ENCODE measurements at regions not wholly inside any gene's neighbourhood (a gene's known extent, or its start where the extent isn't known, plus 50 kb on each side); places are given as distances from the start of the nearest gene placed in this dataset.

DNA sequence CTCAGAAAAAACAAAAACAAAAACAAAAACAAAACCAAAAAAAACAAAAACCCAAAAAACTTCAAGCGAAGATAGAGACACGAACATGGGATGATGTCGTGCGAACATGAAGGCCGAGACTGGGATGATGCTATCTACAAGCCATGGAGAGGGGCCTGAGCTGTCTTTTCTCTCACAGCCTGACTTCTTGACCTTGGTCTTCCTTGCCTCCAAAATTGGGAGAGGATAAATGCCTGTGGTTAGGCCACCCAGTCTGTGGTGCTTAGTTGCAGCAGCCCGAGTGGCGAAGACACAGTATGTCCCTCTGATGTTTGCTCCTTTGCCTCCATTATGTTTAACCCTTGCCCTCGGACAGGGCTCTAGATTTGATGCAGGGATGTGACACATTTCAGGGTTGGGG lies 130.4 kb upstream of the BASP1 start:
- no peak for DNase-seq
- no peaks in the 10 kb centered on the region for H3K36me3 Mint-ChIP-seq (ENCODE audit: low read depth)
- H3K27me3 Mint-ChIP-seq (ENCODE audit: low read depth, poor library complexity): peaks cover 16% of the 10 kb centered on the region
- H3K27ac Mint-ChIP-seq: peak overlapping the region; percentile 64
- H3K4me1 Mint-ChIP-seq: peaks cover 29% of the 10 kb centered on the region
- TF ChIP-seq, protein P1, sequence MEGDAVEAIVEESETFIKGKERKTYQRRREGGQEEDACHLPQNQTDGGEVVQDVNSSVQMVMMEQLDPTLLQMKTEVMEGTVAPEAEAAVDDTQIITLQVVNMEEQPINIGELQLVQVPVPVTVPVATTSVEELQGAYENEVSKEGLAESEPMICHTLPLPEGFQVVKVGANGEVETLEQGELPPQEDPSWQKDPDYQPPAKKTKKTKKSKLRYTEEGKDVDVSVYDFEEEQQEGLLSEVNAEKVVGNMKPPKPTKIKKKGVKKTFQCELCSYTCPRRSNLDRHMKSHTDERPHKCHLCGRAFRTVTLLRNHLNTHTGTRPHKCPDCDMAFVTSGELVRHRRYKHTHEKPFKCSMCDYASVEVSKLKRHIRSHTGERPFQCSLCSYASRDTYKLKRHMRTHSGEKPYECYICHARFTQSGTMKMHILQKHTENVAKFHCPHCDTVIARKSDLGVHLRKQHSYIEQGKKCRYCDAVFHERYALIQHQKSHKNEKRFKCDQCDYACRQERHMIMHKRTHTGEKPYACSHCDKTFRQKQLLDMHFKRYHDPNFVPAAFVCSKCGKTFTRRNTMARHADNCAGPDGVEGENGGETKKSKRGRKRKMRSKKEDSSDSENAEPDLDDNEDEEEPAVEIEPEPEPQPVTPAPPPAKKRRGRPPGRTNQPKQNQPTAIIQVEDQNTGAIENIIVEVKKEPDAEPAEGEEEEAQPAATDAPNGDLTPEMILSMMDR (IDR thresholded peaks at IDR 0.05): no peak
- H3K9me3 Mint-ChIP-seq: no peaks in the 10 kb centered on the region
- no peak overlapping the region for H3K4me3 Mint-ChIP-seq

DNA sequence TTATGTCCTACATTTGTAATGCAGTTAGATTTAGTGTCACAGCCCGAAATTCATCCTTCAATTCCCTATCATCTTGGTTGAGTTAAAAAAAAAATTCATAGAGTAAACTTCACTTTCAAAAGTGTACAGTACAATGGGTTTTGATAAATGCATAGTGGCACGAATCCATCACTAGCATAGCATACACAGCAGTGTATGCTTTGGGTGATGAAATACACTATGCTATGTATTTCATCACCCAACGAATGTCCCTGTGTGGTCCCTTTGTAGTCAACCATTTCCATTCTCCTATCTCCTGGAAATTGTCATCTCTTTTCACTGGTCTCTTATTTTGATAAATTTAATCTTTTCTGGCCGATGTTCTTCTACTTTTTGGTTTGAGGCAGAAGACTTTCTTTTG lies 129.4 kb upstream of the BASP1 start:
- TF ChIP-seq, protein P1 (IDR thresholded peaks at IDR 0.05): no peak
- Mint-ChIP-seq H3K27ac (no peak overlapping the region), H3K4me1 (peaks cover 39% of the 10 kb centered on the region), H3K9me3 (peaks cover 5% of the 10 kb centered on the region), H3K27me3 (ENCODE audit: low read depth, poor library complexity) (peaks cover 21% of the 10 kb centered on the region), H3K4me3 (no peak overlapping the region), H3K36me3 (ENCODE audit: low read depth) (no peaks in the 10 kb centered on the region)
- DNase-seq: no peak

DNA sequence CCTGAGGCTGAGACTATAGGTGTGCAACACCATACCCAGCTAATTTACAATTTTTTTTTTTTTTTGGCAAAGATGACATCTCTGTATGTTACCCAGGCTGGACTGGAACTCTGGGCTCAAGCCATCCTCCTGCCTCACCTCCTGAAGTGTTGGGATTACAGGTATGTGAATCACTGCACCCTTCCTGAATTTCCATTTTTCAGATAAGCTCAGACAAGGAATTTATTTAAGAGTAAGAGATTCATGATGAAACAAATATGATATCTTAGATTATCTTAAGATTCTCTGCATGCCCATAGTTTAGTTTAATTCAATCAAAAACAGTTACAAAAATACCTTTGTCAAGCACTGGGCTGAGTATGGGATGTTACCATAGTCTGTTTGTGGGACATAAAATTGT lies 128.4 kb upstream of the BASP1 start:
- peaks cover 5% of the 10 kb centered on the region for H3K9me3 Mint-ChIP-seq
- peaks cover 39% of the 10 kb centered on the region for H3K4me1 Mint-ChIP-seq
- H3K4me3 Mint-ChIP-seq: no peak overlapping the region
- TF ChIP-seq, protein P1 (IDR thresholded peaks at IDR 0.05): no peak
- H3K36me3 Mint-ChIP-seq (ENCODE audit: low read depth): no peaks in the 10 kb centered on the region
- peaks cover 25% of the 10 kb centered on the region for H3K27me3 Mint-ChIP-seq (ENCODE audit: low read depth, poor library complexity)
- H3K27ac Mint-ChIP-seq: no peak overlapping the region
- DNase-seq: no peak

DNA sequence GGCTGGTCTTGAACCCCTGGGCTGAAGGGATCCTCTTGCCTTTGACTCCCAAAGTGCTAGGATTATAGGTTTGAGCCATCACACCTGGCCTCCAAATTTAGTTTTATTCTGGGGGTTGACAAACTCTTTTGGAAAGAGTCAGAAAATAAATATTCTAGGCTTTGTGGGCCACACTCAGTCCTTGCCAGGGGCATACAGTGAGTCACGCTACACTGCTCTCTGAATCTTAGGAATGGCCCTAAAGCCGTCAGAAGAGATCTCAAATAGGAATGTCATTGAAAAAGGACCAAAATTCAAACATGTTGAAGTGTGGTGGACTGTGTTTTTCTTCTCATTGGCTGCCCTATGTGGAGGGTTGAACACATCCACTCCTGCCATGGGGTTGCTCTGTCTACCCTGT lies 127.7 kb upstream of the BASP1 start:
- H3K4me1 Mint-ChIP-seq: peaks cover 37% of the 10 kb centered on the region

DNA sequence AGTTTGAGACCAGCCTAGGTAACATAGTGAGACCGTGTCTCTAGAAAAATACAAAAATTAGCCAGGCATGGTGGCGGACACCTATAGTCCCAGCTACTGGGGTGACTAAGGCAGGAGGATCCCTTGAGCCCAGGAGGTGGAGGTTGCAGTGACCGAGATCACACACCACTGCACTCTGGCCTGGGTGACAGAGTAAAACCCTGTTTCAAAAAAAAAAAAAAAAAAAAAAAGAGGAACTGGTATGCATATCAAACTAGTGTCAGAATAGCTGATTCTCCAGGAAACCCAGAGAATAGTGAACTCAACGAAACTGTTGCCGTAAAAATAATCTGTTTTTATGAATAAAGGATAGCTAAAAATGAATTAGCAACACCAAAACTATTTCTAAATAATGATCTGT lies 126.6 kb upstream of the BASP1 start:
- TF ChIP-seq, protein P1 (IDR thresholded peaks at IDR 0.05): no peak
- Mint-ChIP-seq H3K27me3 (ENCODE audit: low read depth, poor library complexity) (peaks cover 17% of the 10 kb centered on the region), H3K9me3 (peaks cover 9% of the 10 kb centered on the region), H3K36me3 (ENCODE audit: low read depth) (no peaks in the 10 kb centered on the region), H3K27ac (no peak overlapping the region), H3K4me1 (peaks cover 47% of the 10 kb centered on the region), H3K4me3 (no peak overlapping the region)
- DNase-seq: no peak

More for the DNA sequence above, 127.7 kb upstream of the BASP1 start:
- TF ChIP-seq, protein P1 (IDR thresholded peaks at IDR 0.05): no peak
- no peak overlapping the region for H3K4me3 Mint-ChIP-seq
- peaks cover 23% of the 10 kb centered on the region for H3K27me3 Mint-ChIP-seq (ENCODE audit: low read depth, poor library complexity)
- no peaks in the 10 kb centered on the region for H3K36me3 Mint-ChIP-seq (ENCODE audit: low read depth)
- no peak for DNase-seq
- H3K9me3 Mint-ChIP-seq: peaks cover 5% of the 10 kb centered on the region
- no peak overlapping the region for H3K27ac Mint-ChIP-seq

DNA sequence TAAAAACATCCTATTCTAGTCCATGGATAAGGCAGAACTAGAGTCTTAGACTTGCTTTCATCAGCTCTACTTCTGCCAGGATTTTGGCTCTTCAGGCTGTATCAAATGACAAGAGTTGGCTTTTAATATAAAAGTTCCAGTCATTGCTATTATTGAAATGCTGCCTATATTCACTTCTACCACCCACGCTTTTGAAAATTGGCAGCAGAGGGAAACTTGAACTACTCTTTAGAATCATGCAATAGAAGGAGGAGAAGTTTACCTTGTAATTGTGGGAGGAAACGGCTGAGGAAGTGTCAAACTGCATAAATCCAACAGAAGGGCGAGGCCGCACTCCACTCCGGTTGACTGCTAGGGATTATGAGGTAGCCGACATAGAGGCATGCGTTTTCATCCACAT lies 122.6 kb upstream of the BASP1 start:
- Mint-ChIP-seq H3K4me1 (peaks cover 65% of the 10 kb centered on the region), H3K27me3 (ENCODE audit: low read depth, poor library complexity) (peaks cover 14% of the 10 kb centered on the region), H3K9me3 (peaks cover 9% of the 10 kb centered on the region), H3K36me3 (ENCODE audit: low read depth) (no peaks in the 10 kb centered on the region), H3K27ac (peak overlapping the region; percentile 72), H3K4me3 (peak overlapping the region; percentile 19)
- no peak for DNase-seq
- TF ChIP-seq, protein P1 (IDR thresholded peaks at IDR 0.05): no peak

Data from nephron progenitor cell (in vitro differentiated cells).